Liver (tissue), 3 donors: ENCODE measurements at regions not wholly inside any gene's neighbourhood (a gene's known extent, or its start where the extent isn't known, plus 50 kb on each side); places are given as distances from the start of the nearest gene placed in this dataset.

ENCODE experiments used
- EGR1 ChIP-seq, 2 donors: IDR thresholded peaks; 2 replicates each; pipeline ENCODE4 v1.6.1; 2016 to 2018; ENCODE audit warnings: antibody characterized with exemption in 2 of 2, low read depth in 2 of 2
- NR2F2 ChIP-seq: IDR thresholded peaks from 2 replicates; pipeline ENCODE4 v1.6.1; 2016; ENCODE audit warnings: antibody characterized with exemption
- TAF1 ChIP-seq: conservative IDR thresholded peaks from 2 replicates; pipeline ENCODE4 v1.6.1; 2016; ENCODE audit warnings: antibody characterized with exemption, mild to moderate bottlenecking
- TF ChIP-seq, protein P1 (sequence below): IDR thresholded peaks from 2 replicates; pipeline ENCODE4 v1.6.1; 2016; ENCODE audit warnings: antibody characterized with exemption, mild to moderate bottlenecking
- TF ChIP-seq, protein P2 (sequence below): fragments of 150-350 bp; IDR thresholded peaks from 2 replicates; pipeline ENCODE4 v1.5.1; 2017; ENCODE audit warnings: improper control_type of control experiment, low read depth, low read length; ENCODE audit not compliant: missing input control
- TF ChIP-seq, protein P3 (sequence below): IDR thresholded peaks from 2 replicates; pipeline ENCODE4 v1.6.1; 2016; ENCODE audit warnings: antibody characterized with exemption
- donor health status: healthy.
- donor health status: healthy.

DNA sequence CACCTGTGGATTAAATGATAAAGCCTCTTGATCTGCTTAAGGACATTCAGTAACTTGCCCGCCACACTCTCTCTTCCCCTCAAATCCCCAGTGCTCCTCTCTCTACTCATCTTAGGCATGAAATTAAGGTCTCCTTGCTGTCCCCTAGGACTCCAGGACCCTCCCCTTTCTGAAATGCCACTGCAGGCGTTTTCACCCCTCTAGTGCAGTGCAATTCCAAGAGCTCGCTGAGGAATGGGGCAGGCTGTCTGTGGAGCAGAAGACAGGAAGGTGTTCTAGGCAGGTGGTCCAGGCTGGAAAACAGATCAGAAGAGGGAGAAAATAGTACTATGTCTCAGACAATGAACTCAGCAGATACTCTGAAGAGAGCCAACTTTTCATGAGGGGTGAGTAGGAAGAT is 55.8 kb upstream of the ARHGAP42 start:
- TF ChIP-seq, protein P1, sequence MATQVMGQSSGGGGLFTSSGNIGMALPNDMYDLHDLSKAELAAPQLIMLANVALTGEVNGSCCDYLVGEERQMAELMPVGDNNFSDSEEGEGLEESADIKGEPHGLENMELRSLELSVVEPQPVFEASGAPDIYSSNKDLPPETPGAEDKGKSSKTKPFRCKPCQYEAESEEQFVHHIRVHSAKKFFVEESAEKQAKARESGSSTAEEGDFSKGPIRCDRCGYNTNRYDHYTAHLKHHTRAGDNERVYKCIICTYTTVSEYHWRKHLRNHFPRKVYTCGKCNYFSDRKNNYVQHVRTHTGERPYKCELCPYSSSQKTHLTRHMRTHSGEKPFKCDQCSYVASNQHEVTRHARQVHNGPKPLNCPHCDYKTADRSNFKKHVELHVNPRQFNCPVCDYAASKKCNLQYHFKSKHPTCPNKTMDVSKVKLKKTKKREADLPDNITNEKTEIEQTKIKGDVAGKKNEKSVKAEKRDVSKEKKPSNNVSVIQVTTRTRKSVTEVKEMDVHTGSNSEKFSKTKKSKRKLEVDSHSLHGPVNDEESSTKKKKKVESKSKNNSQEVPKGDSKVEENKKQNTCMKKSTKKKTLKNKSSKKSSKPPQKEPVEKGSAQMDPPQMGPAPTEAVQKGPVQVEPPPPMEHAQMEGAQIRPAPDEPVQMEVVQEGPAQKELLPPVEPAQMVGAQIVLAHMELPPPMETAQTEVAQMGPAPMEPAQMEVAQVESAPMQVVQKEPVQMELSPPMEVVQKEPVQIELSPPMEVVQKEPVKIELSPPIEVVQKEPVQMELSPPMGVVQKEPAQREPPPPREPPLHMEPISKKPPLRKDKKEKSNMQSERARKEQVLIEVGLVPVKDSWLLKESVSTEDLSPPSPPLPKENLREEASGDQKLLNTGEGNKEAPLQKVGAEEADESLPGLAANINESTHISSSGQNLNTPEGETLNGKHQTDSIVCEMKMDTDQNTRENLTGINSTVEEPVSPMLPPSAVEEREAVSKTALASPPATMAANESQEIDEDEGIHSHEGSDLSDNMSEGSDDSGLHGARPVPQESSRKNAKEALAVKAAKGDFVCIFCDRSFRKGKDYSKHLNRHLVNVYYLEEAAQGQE, result no peak
- TF ChIP-seq TAF1 (no peak), EGR1 (IDR thresholded peaks at IDR 0.05; ENCODE audit: low read depth in 2 of 2) (no peak), NR2F2 (no peak)
- TF ChIP-seq, protein P2, sequence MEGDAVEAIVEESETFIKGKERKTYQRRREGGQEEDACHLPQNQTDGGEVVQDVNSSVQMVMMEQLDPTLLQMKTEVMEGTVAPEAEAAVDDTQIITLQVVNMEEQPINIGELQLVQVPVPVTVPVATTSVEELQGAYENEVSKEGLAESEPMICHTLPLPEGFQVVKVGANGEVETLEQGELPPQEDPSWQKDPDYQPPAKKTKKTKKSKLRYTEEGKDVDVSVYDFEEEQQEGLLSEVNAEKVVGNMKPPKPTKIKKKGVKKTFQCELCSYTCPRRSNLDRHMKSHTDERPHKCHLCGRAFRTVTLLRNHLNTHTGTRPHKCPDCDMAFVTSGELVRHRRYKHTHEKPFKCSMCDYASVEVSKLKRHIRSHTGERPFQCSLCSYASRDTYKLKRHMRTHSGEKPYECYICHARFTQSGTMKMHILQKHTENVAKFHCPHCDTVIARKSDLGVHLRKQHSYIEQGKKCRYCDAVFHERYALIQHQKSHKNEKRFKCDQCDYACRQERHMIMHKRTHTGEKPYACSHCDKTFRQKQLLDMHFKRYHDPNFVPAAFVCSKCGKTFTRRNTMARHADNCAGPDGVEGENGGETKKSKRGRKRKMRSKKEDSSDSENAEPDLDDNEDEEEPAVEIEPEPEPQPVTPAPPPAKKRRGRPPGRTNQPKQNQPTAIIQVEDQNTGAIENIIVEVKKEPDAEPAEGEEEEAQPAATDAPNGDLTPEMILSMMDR, result no peak
- TF ChIP-seq, protein P3, sequence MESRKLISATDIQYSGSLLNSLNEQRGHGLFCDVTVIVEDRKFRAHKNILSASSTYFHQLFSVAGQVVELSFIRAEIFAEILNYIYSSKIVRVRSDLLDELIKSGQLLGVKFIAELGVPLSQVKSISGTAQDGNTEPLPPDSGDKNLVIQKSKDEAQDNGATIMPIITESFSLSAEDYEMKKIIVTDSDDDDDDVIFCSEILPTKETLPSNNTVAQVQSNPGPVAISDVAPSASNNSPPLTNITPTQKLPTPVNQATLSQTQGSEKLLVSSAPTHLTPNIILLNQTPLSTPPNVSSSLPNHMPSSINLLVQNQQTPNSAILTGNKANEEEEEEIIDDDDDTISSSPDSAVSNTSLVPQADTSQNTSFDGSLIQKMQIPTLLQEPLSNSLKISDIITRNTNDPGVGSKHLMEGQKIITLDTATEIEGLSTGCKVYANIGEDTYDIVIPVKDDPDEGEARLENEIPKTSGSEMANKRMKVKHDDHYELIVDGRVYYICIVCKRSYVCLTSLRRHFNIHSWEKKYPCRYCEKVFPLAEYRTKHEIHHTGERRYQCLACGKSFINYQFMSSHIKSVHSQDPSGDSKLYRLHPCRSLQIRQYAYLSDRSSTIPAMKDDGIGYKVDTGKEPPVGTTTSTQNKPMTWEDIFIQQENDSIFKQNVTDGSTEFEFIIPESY, result no peak
